Skeletal muscle tissue (tissue), 3 donors: ENCODE measurements at regions not wholly inside any gene's neighbourhood (a gene's known extent, or its start where the extent isn't known, plus 50 kb on each side); places are given as distances from the start of the nearest gene placed in this dataset.

Experiments used
- H3K27ac ChIP-seq: one replicate; pipeline ENCODE4 v1.7.0; 2013; ENCODE audit warnings: mild to moderate bottlenecking, low read depth, low read length, inconsistent platforms
- H3K27me3 ChIP-seq, 3 donors: one replicate each; pipeline ENCODE4 v1.7.0; 2013; ENCODE audit warnings: low read length in 3 of 3; ENCODE audit not compliant: control insufficient read depth in 3 of 3, insufficient read depth in 3 of 3
- H3K36me3 ChIP-seq, 3 donors: one replicate each; pipeline ENCODE4 v1.7.0; 2013; ENCODE audit warnings: low read length in 3 of 3; ENCODE audit not compliant: control insufficient read depth in 3 of 3, insufficient read depth in 3 of 3
- H3K4me1 ChIP-seq, 3 donors: one replicate each; pipeline ENCODE4 v1.7.0; 2013; ENCODE audit warnings: low read length in 3 of 3, mild to moderate bottlenecking in 3 of 3; ENCODE audit not compliant: control insufficient read depth in 3 of 3, insufficient read depth in 3 of 3
- H3K4me3 ChIP-seq, 3 donors: one replicate each; pipeline ENCODE4 v1.7.0; 2013; ENCODE audit warnings: low read length in 3 of 3
- H3K9ac ChIP-seq, 3 donors: one replicate each; pipeline ENCODE4 v1.7.0; 2013; ENCODE audit warnings: low read length in 3 of 3, mild to moderate bottlenecking in 3 of 3, moderate library complexity in 2 of 3, low read depth in 1 of 3
- H3K9me3 ChIP-seq, 3 donors: one replicate each; pipeline ENCODE4 v1.7.0; 2013; ENCODE audit warnings: low read length in 3 of 3; ENCODE audit not compliant: control insufficient read depth in 3 of 3
- donor health status: Osteomylitis.

DNA sequence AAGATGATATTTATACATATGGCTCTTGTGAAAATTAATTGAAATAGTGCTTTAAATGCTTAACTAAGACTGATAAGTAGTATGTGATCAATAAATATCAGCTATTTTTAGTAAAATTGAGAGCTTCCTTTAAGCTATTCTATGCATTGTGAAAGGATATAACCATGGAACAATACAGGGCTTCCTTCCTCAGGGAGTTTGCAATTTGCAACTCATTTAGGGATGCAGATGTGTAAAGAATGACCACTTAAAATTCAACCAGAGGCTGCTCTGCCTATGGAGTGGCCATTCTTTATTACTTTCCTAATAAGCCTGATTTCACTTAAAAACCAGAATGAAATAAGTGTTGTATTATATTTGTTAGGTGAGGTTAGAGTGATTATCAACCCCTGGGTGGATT lies 103.2 kb upstream of the PRICKLE1 start:
- Histone ChIP-seq H3K4me1 (peaks cover 0 to 8% (median 0%) of the 10 kb centered on the region in 3 donors), H3K27ac (no peak overlapping the region), H3K9ac (no peak overlapping the region), H3K36me3 (no peaks in the 10 kb centered on the region), H3K4me3 (peak overlapping the region in 1 of 3 donors; percentile 44), H3K9me3 (no peaks in the 10 kb centered on the region), H3K27me3 (no peaks in the 10 kb centered on the region)

DNA sequence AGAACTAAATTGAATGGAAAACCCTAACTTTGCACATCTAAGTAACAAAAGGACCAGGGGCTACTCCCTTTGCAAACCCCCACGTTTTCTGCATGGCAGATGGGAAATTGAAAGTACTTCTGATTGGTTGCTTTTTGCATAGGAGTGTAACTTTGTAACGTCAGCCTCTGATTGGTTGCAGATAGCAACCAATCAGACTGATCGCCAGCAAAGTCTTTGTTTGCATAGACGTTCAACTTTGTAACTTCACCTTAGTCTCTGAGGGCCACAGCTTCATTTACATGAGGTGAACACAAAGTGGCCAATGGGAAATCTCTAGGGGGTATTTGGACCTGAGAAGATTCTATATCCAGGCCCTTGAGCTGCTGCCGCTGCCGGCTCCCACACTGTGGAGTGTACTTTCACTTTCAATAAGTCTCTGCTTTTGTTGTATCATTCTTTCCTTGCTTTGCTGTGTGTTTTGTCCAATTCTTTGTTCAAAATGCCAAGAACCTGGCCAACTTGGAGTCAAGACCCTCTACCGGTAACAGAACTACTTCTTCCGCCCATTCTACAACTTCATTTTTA lies 102.5 kb upstream of the PRICKLE1 start:
- no peaks in the 10 kb centered on the region for H3K36me3 ChIP-seq
- H3K27ac ChIP-seq, result no peak overlapping the region
- H3K4me3 ChIP-seq, result peak overlapping the region; percentile 8 to 61 (median 18)

GRCh38 chr12:42690264-42690663 lies 100.7 kb upstream of the PRICKLE1 start:
- H3K9ac ChIP-seq, result no peak overlapping the region
- no peaks in the 10 kb centered on the region for H3K36me3 ChIP-seq
- no peak overlapping the region for H3K4me3 ChIP-seq

More for the DNA sequence above, 102.5 kb upstream of the PRICKLE1 start:
- Histone ChIP-seq H3K4me1 (peaks cover 0 to 2% (median 0%) of the 10 kb centered on the region in 3 donors), H3K27me3 (no peaks in the 10 kb centered on the region), H3K9me3 (no peaks in the 10 kb centered on the region), H3K9ac (no peak overlapping the region)

DNA sequence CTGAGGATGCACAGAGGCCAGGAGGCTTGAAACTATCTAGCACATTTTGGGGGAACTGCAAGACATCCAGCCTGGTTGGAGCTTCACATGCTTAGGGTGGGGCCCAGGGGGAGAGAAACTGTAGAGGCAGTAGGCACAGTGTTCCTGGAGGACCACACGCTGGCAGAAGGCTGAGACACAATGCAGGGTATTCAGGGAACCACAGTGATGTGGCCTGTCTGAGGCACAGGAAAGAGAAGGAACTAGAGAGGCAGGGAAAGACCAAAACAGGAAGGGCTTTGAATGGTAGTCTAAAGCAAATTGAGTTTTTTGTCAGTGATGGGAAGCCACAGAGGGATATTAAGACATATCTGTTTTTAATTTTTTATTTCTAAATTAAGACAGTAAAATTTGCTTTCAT lies 100.2 kb upstream of the PRICKLE1 start:
- H3K27ac ChIP-seq, result no peak overlapping the region

More at GRCh38 chr12:42690264-42690663, 100.7 kb upstream of the PRICKLE1 start:
- Histone ChIP-seq H3K9me3 (no peaks in the 10 kb centered on the region), H3K4me1 (no peaks in the 10 kb centered on the region), H3K27ac (no peak overlapping the region), H3K27me3 (no peaks in the 10 kb centered on the region)

GRCh38 chr12:42686514-42687172 lies 97.1 kb upstream of the PRICKLE1 start:
- H3K4me1 ChIP-seq, result no peaks in the 10 kb centered on the region
- no peak overlapping the region for H3K9ac ChIP-seq

More for the DNA sequence above, 100.2 kb upstream of the PRICKLE1 start:
- no peak overlapping the region for H3K9ac ChIP-seq
- H3K27me3 ChIP-seq, result no peaks in the 10 kb centered on the region
- H3K9me3 ChIP-seq, result no peaks in the 10 kb centered on the region
- no peaks in the 10 kb centered on the region for H3K4me1 ChIP-seq
- no peaks in the 10 kb centered on the region for H3K36me3 ChIP-seq
- no peak overlapping the region for H3K4me3 ChIP-seq

GRCh38 chr12:42684802-42685071 lies 95.2 kb upstream of the PRICKLE1 start:
- no peaks in the 10 kb centered on the region for H3K9me3 ChIP-seq
- H3K4me3 ChIP-seq, result no peak overlapping the region
- no peak overlapping the region for H3K27ac ChIP-seq
- no peaks in the 10 kb centered on the region for H3K27me3 ChIP-seq
- peaks cover under 1 to 2% (median 2%) of the 10 kb centered on the region in 3 donors for H3K4me1 ChIP-seq
- no peaks in the 10 kb centered on the region for H3K36me3 ChIP-seq
- H3K9ac ChIP-seq, result no peak overlapping the region

More at GRCh38 chr12:42686514-42687172, 97.1 kb upstream of the PRICKLE1 start:
- Histone ChIP-seq H3K36me3 (no peaks in the 10 kb centered on the region), H3K9me3 (no peaks in the 10 kb centered on the region), H3K27me3 (no peaks in the 10 kb centered on the region), H3K4me3 (no peak overlapping the region), H3K27ac (no peak overlapping the region)

GRCh38 chr12:42683933-42684801 lies 94.6 kb upstream of the PRICKLE1 start:
- peaks cover 4 to 7% (median 6%) of the 10 kb centered on the region in 3 donors for H3K4me1 ChIP-seq
- H3K36me3 ChIP-seq, result no peaks in the 10 kb centered on the region
- no peak overlapping the region for H3K27ac ChIP-seq
- no peak overlapping the region for H3K9ac ChIP-seq
- no peaks in the 10 kb centered on the region for H3K9me3 ChIP-seq
- no peak overlapping the region for H3K4me3 ChIP-seq
- H3K27me3 ChIP-seq, result no peaks in the 10 kb centered on the region

GRCh38 chr12:42683266-42683665 lies 93.7 kb upstream of the PRICKLE1 start:
- Histone ChIP-seq H3K27ac (no peak overlapping the region), H3K27me3 (no peaks in the 10 kb centered on the region), H3K9ac (no peak overlapping the region), H3K36me3 (no peaks in the 10 kb centered on the region), H3K9me3 (no peaks in the 10 kb centered on the region), H3K4me1 (peaks cover 7 to 16% (median 13%) of the 10 kb centered on the region in 3 donors), H3K4me3 (no peak overlapping the region)

DNA sequence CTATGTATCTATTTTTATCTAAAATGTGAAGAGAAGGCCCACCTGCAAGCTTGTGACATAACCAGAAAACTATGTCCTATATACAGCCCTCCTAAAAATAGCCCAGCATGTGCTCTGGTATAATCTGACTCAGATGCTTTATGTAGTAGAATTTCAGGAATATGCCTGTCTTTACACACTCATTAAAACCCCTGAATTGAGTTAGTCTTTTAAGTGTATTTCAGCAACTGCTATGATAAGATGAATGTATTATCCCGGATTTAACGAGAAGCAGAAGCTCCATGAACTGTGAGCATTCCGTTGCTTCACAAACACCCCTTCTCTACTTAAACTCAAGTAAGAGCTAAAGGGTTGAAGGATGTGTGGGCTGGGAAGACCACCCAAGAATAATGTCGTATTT lies 89.9 kb upstream of the PRICKLE1 start:
- Histone ChIP-seq H3K4me1 (peaks cover 7 to 17% (median 16%) of the 10 kb centered on the region in 3 donors), H3K9me3 (no peaks in the 10 kb centered on the region), H3K4me3 (no peak overlapping the region), H3K36me3 (no peaks in the 10 kb centered on the region), H3K9ac (peak overlapping the region in 1 of 3 donors; percentile 5), H3K27me3 (no peaks in the 10 kb centered on the region), H3K27ac (peak overlapping the region; percentile 43)

- Histone ChIP-seq H3K27ac (no peak overlapping the region), H3K4me1 (peaks cover 7 to 17% (median 16%) of the 10 kb centered on the region in 3 donors), H3K27me3 (no peaks in the 10 kb centered on the region), H3K4me3 (no peak overlapping the region), H3K9me3 (no peaks in the 10 kb centered on the region), H3K36me3 (no peaks in the 10 kb centered on the region), H3K9ac (no peak overlapping the region)
Observed at GRCh38 chr12:42677461-42677860, 87.9 kb upstream of the PRICKLE1 start.
